GM12878 (cell line): ENCODE measurements at regions not wholly inside any gene's neighbourhood (a gene's known extent, or its start where the extent isn't known, plus 50 kb on each side); places are given as distances from the start of the nearest gene placed in this dataset.

Experiments
- ATAC-seq: fragments of 200-7000 bp; cut with Tn5 transposase; 3 replicates; pipeline ENCODE4 v1.9.1; 2020; ENCODE audit warnings: mild to moderate bottlenecking, moderate library complexity
- BruUV-seq: library from RNA; stranded (reverse); fragments of 400-500 nt; replicated peaks from 2 replicates; lab custom pipeline; 2021; lab: Mats Ljungman, UMichigan
- CTCF ChIA-PET: fragments of 300-600 bp; sonication (Branson Sonifier 250); formaldehyde crosslinking; extraction: SDS; loops from one replicate; lab custom pipeline; 2021; ENCODE audit warnings: inconsistent platforms; lab: Yijun Ruan, JAX
- POLR2A ChIA-PET: fragments of 350-600 bp; formaldehyde crosslinking; extraction: SDS; loops from one replicate; lab custom pipeline; 2021; ENCODE audit warnings: inconsistent platforms; lab: Charles Lee
- RAD21 ChIA-PET: fragments of 300-600 bp; sonication (Branson Sonifier 250); formaldehyde crosslinking; loops from one replicate; lab custom pipeline; 2023; ENCODE audit warnings: antibody characterized with exemption; ENCODE audit not compliant: unreplicated experiment; lab: Charles Lee
- SMC1A ChIA-PET: fragments of 300-600 bp; sonication (Branson Sonifier 250); formaldehyde crosslinking; loops from one replicate; lab custom pipeline; 2023; ENCODE audit not compliant: unreplicated experiment, uncharacterized antibody; lab: Charles Lee
- DNase-seq: peaks from one replicate; pipeline ENCODE4 v3.0.0-alpha.2; 2011; ENCODE audit warnings: low read depth, low spot score
- FAIRE-seq: peaks from 3 replicates; lab custom pipeline; 2011; peaks lifted over from hg19 to GRCh38; lab: Jason Lieb, UNC
- H2AFZ ChIP-seq: 2 replicates; pipeline ENCODE4 v1.6.0; 2011; ENCODE audit warnings: low read depth, low read length, control low read depth; ENCODE audit not compliant: control insufficient read depth
- H3K27ac ChIP-seq: 2 replicates; pipeline ENCODE4 v1.5.1; 2011; ENCODE audit warnings: control low read depth; ENCODE audit not compliant: control insufficient read depth, insufficient read depth
- H3K27me3 ChIP-seq, 2 experiments: replicated peaks in 1 of 2; 2 replicates each; pipeline versions ENCODE4 v1.6.0 to v1.6.1; 2011; ENCODE audit warnings: low read length in 1 of 2; ENCODE audit not compliant: control insufficient read depth in 2 of 2, insufficient read depth in 2 of 2
- H3K36me3 ChIP-seq, 2 experiments: 2 replicates each; pipeline ENCODE4 v1.5.1; 2011; ENCODE audit warnings: low read length in 1 of 2; ENCODE audit not compliant: control insufficient read depth in 2 of 2, insufficient read depth in 2 of 2
- H3K4me1 ChIP-seq: 2 replicates; pipeline ENCODE4 v1.6.1; 2011; ENCODE audit warnings: mild to moderate bottlenecking, low read length, moderate library complexity, mixed read lengths; ENCODE audit not compliant: control insufficient read depth, insufficient read depth
- H3K4me2 ChIP-seq: 2 replicates; pipeline ENCODE4 v1.6.0; 2011; ENCODE audit warnings: control low read depth; ENCODE audit not compliant: control insufficient read depth, insufficient read depth
- H3K4me3 ChIP-seq: fragments of 200-600 bp; sonication (generic); 2 replicates; pipeline ENCODE4 v1.5.1; 2016
- H3K79me2 ChIP-seq: 2 replicates; pipeline ENCODE4 v1.6.0; 2011; ENCODE audit warnings: low read length; ENCODE audit not compliant: control insufficient read depth, insufficient read depth
- H3K9ac ChIP-seq: 2 replicates; pipeline ENCODE4 v1.8.0; 2011; ENCODE audit warnings: low read length, control low read depth, mixed read lengths; ENCODE audit not compliant: control insufficient read depth, insufficient read depth
- H3K9me3 ChIP-seq: replicated peaks from 3 replicates; pipeline ENCODE4 v1.5.1; 2011; ENCODE audit warnings: mild to moderate bottlenecking, low read length; ENCODE audit not compliant: control insufficient read depth, insufficient read depth
- H4K20me1 ChIP-seq: 2 replicates; pipeline ENCODE4 v1.6.0; 2011; ENCODE audit not compliant: control insufficient read depth, insufficient read depth
- BCL11A ChIP-seq: IDR thresholded peaks from 2 replicates; pipeline ENCODE4 v1.6.1; 2011; ENCODE audit warnings: low read depth, low read length
- CBFB ChIP-seq: IDR thresholded peaks from 2 replicates; pipeline ENCODE4 v1.6.1; 2016; ENCODE audit warnings: antibody characterized with exemption, low read depth
- CEBPZ ChIP-seq: fragments of 150-350 bp; IDR thresholded peaks from 2 replicates; pipeline ENCODE4 v1.6.1; 2016; ENCODE audit warnings: low read depth, low read length
- E4F1 ChIP-seq: fragments of 450-650 bp; IDR thresholded peaks from 2 replicates; pipeline ENCODE4 v1.6.1; 2018; ENCODE audit warnings: borderline replicate concordance, mild to moderate bottlenecking; ENCODE audit not compliant: partially characterized antibody
- EED ChIP-seq: sonication (generic); IDR thresholded peaks from 2 replicates; pipeline ENCODE4 v1.6.1; 2016; ENCODE audit warnings: antibody characterized with exemption, low read depth
- PML ChIP-seq: IDR thresholded peaks from 2 replicates; pipeline ENCODE4 v1.6.1; 2012; ENCODE audit warnings: low read length, inconsistent platforms
- SMAD1 ChIP-seq: fragments of 450-650 bp; IDR thresholded peaks from 2 replicates; pipeline ENCODE4 v1.6.1; 2018; ENCODE audit warnings: mild to moderate bottlenecking, low read depth; ENCODE audit not compliant: partially characterized antibody
- SRF ChIP-seq, 2 experiments: IDR thresholded peaks; 2 replicates each; pipeline ENCODE4 v1.6.1; 2011; ENCODE audit warnings: low read depth in 2 of 2, low read length in 2 of 2, mild to moderate bottlenecking in 1 of 2, moderate library complexity in 1 of 2
- STAT1 ChIP-seq: fragments of 450-650 bp; conservative IDR thresholded peaks from 2 replicates; pipeline ENCODE4 v1.6.1; 2014; ENCODE audit warnings: antibody characterized with exemption, mild to moderate bottlenecking
- SUZ12 ChIP-seq: fragments of 200-600 bp; sonication (generic); IDR thresholded peaks from one replicate; pipeline ENCODE4 v1.6.1; 2018; ENCODE audit warnings: antibody characterized with exemption, mild to moderate bottlenecking; ENCODE audit not compliant: unreplicated experiment
- TARDBP ChIP-seq: IDR thresholded peaks from 2 replicates; pipeline ENCODE4 v1.6.1; 2016; ENCODE audit warnings: borderline replicate concordance
- TCF12 ChIP-seq: IDR thresholded peaks from 2 replicates; pipeline ENCODE4 v1.6.1; 2011; ENCODE audit warnings: low read depth, mild to moderate bottlenecking, low read length
- TCF7 ChIP-seq: IDR thresholded peaks from 2 replicates; pipeline ENCODE4 v1.6.1; 2014; ENCODE audit warnings: antibody characterized with exemption, borderline replicate concordance
- WGBS: methylation state at CpG from one replicate; pipeline ENCODE4 v1.1.6; 2016; ENCODE audit warnings: low lambda C conversion rate; ENCODE audit not compliant: insufficient replicate concordance, insufficient coverage; ENCODE audit errors: missing lambda C conversion rate; 5-methylcytosine and 5-hydroxymethylcytosine counted together
- in situ Hi-C: fragments of 300-500 bp; cut with MboI; formaldehyde crosslinking; loops from 9 replicates; pipeline ENCODE4 v1.14.3; 2018; ENCODE audit warnings: mixed read lengths
- intact Hi-C: fragments of 100-400 bp; cut with micrococcal nuclease; formaldehyde crosslinking; loops from one replicate; pipeline ENCODE4 v1.14.2; 2022; ENCODE audit not compliant: unreplicated experiment

GRCh38 chr18:75349668-75350511 is 77.6 kb downstream of the SMIM21 start (continued):
- no peak for TF ChIP-seq CEBPZ
- no peak for TF ChIP-seq SUZ12

GRCh38 chr18:75346671-75347070 is 80.8 kb downstream of the SMIM21 start:
- in situ Hi-C loops (no loop called here), intact Hi-C loops (loop anchor here (10.0 kb wide), 1 partner anchor 172 kb away; no protein-coding TSS in a partner anchor)
- no peak for ATAC-seq
- Histone ChIP-seq H2AFZ (no peak overlapping the region), H3K36me3 (no peaks in the 10 kb centered on the region), H3K27me3 (no peaks in the 10 kb centered on the region), H3K9me3 (no peaks in the 10 kb centered on the region; the same call in 2 of the 3 replicates), H3K4me2 (no peak overlapping the region), H3K4me1 (no peaks in the 10 kb centered on the region), H3K9ac (no peak overlapping the region), H3K27ac (no peak overlapping the region), H4K20me1 (no peaks in the 10 kb centered on the region), H3K79me2 (no peaks in the 10 kb centered on the region), H3K4me3 (no peak overlapping the region)
- CTCF ChIA-PET, result no interaction called here
- 28% methylated on average over 3 of the region's 6 CpGs for whole genome bisulfite sequencing
- RAD21 ChIA-PET, result no interaction called here
- SMC1A ChIA-PET, result no interaction called here
- DNase-seq, result no peak
- POLR2A ChIA-PET, result no interaction called here
- no TSS peak for BruUV-seq
- FAIRE-seq, result no peak
- TF ChIP-seq EED, result no peak
- TF ChIP-seq TCF12, result no peak
- TF ChIP-seq SUZ12, result no peak
- TF ChIP-seq BCL11A, result no peak
- TF ChIP-seq CBFB, result no peak
- TF ChIP-seq TARDBP, result no peak
- TF ChIP-seq SMAD1, result no peak
- TF ChIP-seq STAT1, result no peak
- no peak for TF ChIP-seq PML
- no peak for TF ChIP-seq CEBPZ
- no peak for TF ChIP-seq SRF (IDR thresholded peaks at IDR 0.05; ENCODE audit: low read depth in 2 of 2, low read length in 2 of 2)
- no peak for TF ChIP-seq E4F1
- no peak for TF ChIP-seq TCF7
